Stimulated activated CD8-positive, alpha-beta memory T cell treated with anti-CD3 and anti-CD28 coated beads, Interleukin-7, amount 100 ng/mL, for 4 hours (primary cell): ENCODE measurements at regions not wholly inside any gene's neighbourhood (a gene's known extent, or its start where the extent isn't known, plus 50 kb on each side); places are given as distances from the start of the nearest gene placed in this dataset.
"Not testable (repeated sequence)": the region's sequence is repeated elsewhere in the genome, so short reads cannot be mapped to it uniquely, and the experiment has no call there.

ENCODE experiments used
- DNase-seq, 2 donors: peaks; one replicate each; pipeline ENCODE4 v3.0.0-alpha.2; 2020; ENCODE audit warnings: low read depth in 2 of 2

- DNase-seq: no peak
These were observed 56.3 kb downstream of the SOX14 start for GRCh38 chr3:137820366-137820765.

GRCh38 chr3:137835096-137835495, 71.0 kb downstream of the SOX14 start:
- no peak for DNase-seq

GRCh38 chr3:137845194-137845593, 81.1 kb downstream of the SOX14 start:
- DNase-seq: no peak

- DNase-seq: no peak
These were observed 81.6 kb downstream of the SOX14 start for GRCh38 chr3:137845666-137846065.

- no peak for DNase-seq
These were observed 88.3 kb downstream of the SOX14 start for GRCh38 chr3:137852391-137852830.

GRCh38 chr3:137854533-137855261, 90.6 kb downstream of the SOX14 start:
- no peak for DNase-seq

- DNase-seq: no peak
These were observed 101.9 kb downstream of the SOX14 start for GRCh38 chr3:137866001-137866400.

GRCh38 chr3:137866933-137867332, 102.8 kb downstream of the SOX14 start:
- no peak for DNase-seq

GRCh38 chr3:137867611-137868010, 103.5 kb downstream of the SOX14 start:
- DNase-seq: no peak

- no peak for DNase-seq
These were observed 104.9 kb downstream of the SOX14 start for GRCh38 chr3:137869022-137869421.

GRCh38 chr3:137872589-137872988, 108.5 kb downstream of the SOX14 start:
- not testable (repeated sequence) for DNase-seq

- not testable (repeated sequence) for DNase-seq
These were observed 113.1 kb upstream of the CLDN18 start for GRCh38 chr3:137896842-137897241.

- no peak for DNase-seq
These were observed 102.8 kb upstream of the CLDN18 start for GRCh38 chr3:137906985-137907649.

- DNase-seq: no peak
These were observed 85.3 kb upstream of the CLDN18 start for GRCh38 chr3:137924628-137925027.

GRCh38 chr3:137925080-137925479, 84.9 kb upstream of the CLDN18 start:
- no peak for DNase-seq

- DNase-seq: no peak
These were observed 83.0 kb upstream of the CLDN18 start for GRCh38 chr3:137926991-137927390.

GRCh38 chr3:137930976-137931375, 79.0 kb upstream of the CLDN18 start:
- no peak for DNase-seq

- DNase-seq: no peak
These were observed 71.1 kb upstream of the CLDN18 start for GRCh38 chr3:137938876-137939275.

- no peak for DNase-seq
These were observed 65.4 kb upstream of the CLDN18 start for GRCh38 chr3:137944593-137944992.

- DNase-seq: peak; percentile 5 to 8
These were observed 63.5 kb upstream of the CLDN18 start for GRCh38 chr3:137946356-137946973.

- DNase-seq: no peak
These were observed 62.8 kb upstream of the CLDN18 start for GRCh38 chr3:137947117-137947516.

GRCh38 chr3:137948400-137949072, 61.4 kb upstream of the CLDN18 start:
- no peak for DNase-seq
